SJSA1 (cell line): ENCODE measurements at regions not wholly inside any gene's neighbourhood (a gene's known extent, or its start where the extent isn't known, plus 50 kb on each side); places are given as distances from the start of the nearest gene placed in this dataset.

Experiments used
- DNase-seq, 2 experiments: peaks; one replicate each; pipeline ENCODE4 v3.0.0-alpha.2; 2015 to 2020; ENCODE audit warnings: low spot score in 2 of 2, low read depth in 1 of 2
- H3K27ac ChIP-seq: fragments of 250-450 bp; sonication (Bioruptor Pico); 2 replicates; pipeline ENCODE4 v1.5.1; 2020; ENCODE audit warnings: mild to moderate bottlenecking, moderate library complexity
- H3K27me3 ChIP-seq: fragments of 250-450 bp; sonication (Bioruptor Pico); replicated peaks from 2 replicates; pipeline ENCODE4 v1.5.1; 2020; ENCODE audit warnings: mild to moderate bottlenecking, moderate library complexity
- H3K36me3 ChIP-seq: fragments of 250-450 bp; sonication (Bioruptor Pico); 2 replicates; pipeline ENCODE4 v1.5.1; 2020; ENCODE audit warnings: mild to moderate bottlenecking
- H3K4me1 ChIP-seq: fragments of 250-450 bp; sonication (Bioruptor Pico); replicated peaks from 2 replicates; pipeline ENCODE4 v1.6.1; 2021; ENCODE audit warnings: mild to moderate bottlenecking
- H3K4me3 ChIP-seq: fragments of 250-450 bp; sonication (Bioruptor Pico); 2 replicates; pipeline ENCODE4 v1.5.1; 2020; ENCODE audit warnings: mild to moderate bottlenecking
- H3K9me3 ChIP-seq: fragments of 250-450 bp; sonication (Bioruptor Pico); replicated peaks from 2 replicates; pipeline ENCODE4 v1.5.1; 2020; ENCODE audit warnings: mild to moderate bottlenecking

GRCh38 chr13:24052547-24053518, 107.7 kb upstream of the SPATA13 start:
- peaks cover 22% of the 10 kb centered on the region for H3K4me1 ChIP-seq
- H3K4me3 ChIP-seq: no peak overlapping the region
- H3K36me3 ChIP-seq: no peaks in the 10 kb centered on the region
- DNase-seq: peak in 1 of 2 experiments; percentile 2
- H3K27ac ChIP-seq: no peak overlapping the region
- H3K27me3 ChIP-seq: no peaks in the 10 kb centered on the region
- no peaks in the 10 kb centered on the region for H3K9me3 ChIP-seq

DNA sequence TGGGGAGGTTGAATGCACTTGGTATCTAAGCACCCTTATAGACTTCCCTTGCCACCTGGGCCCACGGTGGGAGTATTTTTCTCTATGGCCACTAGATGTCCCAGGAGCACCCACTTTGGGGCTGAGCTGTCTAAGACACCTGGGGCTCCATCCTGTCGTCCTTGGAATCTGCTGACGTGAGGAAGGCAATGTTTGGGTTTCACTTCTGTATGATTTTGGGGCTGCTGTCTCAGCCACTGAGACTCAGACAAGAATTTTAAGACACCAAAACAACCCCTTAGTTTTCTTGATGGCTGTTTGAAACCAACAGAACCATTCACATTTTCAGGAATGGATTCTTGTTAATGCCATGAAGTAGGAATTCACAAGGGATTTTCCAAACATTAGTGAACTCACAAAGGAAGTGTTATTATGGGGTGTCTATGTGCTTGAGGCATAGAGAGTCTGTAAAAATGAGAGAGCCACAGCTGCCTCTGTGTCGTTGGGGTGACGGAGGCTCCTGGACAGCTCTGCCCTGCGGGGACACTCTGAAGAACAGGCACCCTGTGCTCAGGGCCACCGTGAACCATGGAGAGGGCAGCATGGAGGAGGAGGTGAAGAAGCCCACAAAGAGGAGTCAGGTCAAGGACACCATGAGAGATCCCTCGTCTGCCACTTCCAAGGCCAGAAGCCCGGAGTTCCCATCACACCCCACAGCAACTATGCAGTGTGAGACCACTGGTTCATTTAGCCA, 106.8 kb upstream of the SPATA13 start:
- Histone ChIP-seq H3K36me3 (no peaks in the 10 kb centered on the region), H3K4me3 (no peak overlapping the region), H3K27ac (no peak overlapping the region), H3K27me3 (no peaks in the 10 kb centered on the region), H3K4me1 (peaks cover 22% of the 10 kb centered on the region), H3K9me3 (no peaks in the 10 kb centered on the region)
- peak; percentile 41 to 58 for DNase-seq

- Histone ChIP-seq H3K4me3 (no peak overlapping the region), H3K4me1 (peaks cover 11% of the 10 kb centered on the region)
- no peak for DNase-seq
These were observed 103.8 kb upstream of the SPATA13 start for GRCh38 chr13:24056616-24057137.

DNA sequence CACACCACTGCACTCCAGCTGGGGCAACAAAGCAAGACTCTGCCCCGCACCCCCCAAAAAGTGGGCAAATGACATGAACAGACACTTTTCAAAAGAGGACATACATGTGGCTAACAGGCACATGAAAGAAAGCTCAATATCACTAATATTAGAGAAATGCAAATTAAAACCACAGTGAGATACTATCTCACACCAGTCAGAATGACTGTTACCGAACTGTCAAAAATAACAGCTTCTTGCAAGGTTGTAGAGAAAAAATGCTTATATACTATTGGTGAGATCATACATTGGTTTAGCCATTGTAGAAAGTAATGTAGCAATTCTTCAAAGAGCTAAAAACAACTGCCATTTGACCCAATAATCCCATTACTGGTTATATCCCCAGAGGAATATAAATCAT, 99.5 kb upstream of the SPATA13 start:
- no peaks in the 10 kb centered on the region for H3K36me3 ChIP-seq
- no peaks in the 10 kb centered on the region for H3K9me3 ChIP-seq
- H3K4me3 ChIP-seq: no peak overlapping the region
- no peak for DNase-seq
- H3K27me3 ChIP-seq: no peaks in the 10 kb centered on the region
- H3K4me1 ChIP-seq: no peaks in the 10 kb centered on the region
- no peak overlapping the region for H3K27ac ChIP-seq

More at GRCh38 chr13:24056616-24057137, 103.8 kb upstream of the SPATA13 start:
- no peaks in the 10 kb centered on the region for H3K36me3 ChIP-seq
- no peaks in the 10 kb centered on the region for H3K27me3 ChIP-seq
- H3K9me3 ChIP-seq: no peaks in the 10 kb centered on the region
- no peak overlapping the region for H3K27ac ChIP-seq

DNA sequence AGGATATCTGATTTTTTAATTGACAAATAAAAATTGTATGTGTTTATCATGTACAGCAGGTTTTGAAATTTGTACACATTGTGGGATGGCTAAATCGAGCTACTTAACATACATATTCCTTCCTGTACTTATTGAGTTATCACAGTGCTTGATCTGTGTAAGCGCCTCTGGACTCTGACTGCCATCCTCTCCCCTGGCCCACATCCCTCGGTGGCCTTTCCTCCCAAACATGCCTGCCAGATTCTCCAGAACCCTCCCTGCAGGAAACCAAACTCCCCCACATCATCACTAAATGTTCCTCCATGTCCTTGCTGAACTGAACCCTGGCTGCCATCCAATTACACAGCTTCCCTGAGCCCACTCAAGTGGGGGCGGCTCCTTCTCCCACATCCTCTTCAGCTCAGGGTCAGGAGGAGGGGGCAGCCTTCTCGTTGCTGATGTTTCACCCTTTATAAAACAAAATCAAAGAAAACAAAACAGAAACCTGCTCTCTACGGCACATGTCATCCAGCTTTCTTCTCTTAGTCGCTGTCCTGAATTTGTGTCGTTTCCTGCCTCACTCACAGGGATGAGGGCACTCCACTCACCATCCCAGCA, 97.1 kb upstream of the SPATA13 start:
- no peak overlapping the region for H3K4me3 ChIP-seq
- no peaks in the 10 kb centered on the region for H3K27me3 ChIP-seq
- no peak for DNase-seq
- no peaks in the 10 kb centered on the region for H3K4me1 ChIP-seq
- H3K27ac ChIP-seq: no peak overlapping the region
- no peaks in the 10 kb centered on the region for H3K9me3 ChIP-seq
- no peaks in the 10 kb centered on the region for H3K36me3 ChIP-seq

DNA sequence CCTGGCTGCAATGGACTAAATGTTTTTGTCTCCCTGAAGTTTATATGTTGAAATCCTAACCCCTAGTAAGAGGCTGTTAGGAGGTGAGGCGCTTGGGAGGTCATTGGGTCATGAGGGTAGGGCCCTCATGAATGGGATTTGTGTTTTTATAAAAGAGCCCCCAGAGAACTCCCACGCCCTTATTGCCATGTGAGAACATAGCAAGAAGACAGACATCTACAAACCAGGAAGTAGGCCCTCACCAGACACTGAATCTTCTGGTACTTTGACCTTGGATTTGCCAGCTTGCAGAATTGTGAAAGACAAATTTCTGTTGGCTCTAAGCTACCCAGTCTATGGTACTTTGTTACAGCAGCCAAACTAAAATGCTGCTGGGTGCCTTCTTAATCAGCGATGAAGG, 96.1 kb upstream of the SPATA13 start:
- Histone ChIP-seq H3K9me3 (no peaks in the 10 kb centered on the region), H3K27ac (no peak overlapping the region), H3K27me3 (no peaks in the 10 kb centered on the region), H3K4me1 (peaks cover 6% of the 10 kb centered on the region; the same call in 1 of the 2 replicates), H3K4me3 (no peak overlapping the region), H3K36me3 (no peaks in the 10 kb centered on the region)
- no peak for DNase-seq

DNA sequence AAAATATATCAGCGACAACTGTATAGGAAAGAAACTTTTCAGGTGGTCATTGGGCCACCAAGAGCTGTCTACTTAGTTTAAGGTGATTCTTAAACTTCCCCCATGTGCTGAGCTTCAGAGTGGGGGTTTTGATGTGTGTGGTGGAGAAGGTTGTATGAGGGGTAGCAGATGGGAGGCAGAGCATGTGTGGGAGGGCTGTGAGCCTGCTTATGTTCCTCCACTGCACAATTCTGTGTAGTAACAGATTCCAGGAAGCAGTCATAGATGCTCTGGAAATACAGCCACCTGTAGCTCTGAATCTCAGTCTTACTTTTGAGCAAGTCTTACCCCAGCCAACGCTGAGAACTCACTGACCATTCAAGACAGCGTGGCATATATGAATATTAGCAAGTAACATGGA, 95.3 kb upstream of the SPATA13 start:
- no peaks in the 10 kb centered on the region for H3K27me3 ChIP-seq
- peaks cover 8% of the 10 kb centered on the region; the same call in 1 of the 2 replicates for H3K4me1 ChIP-seq
- no peak overlapping the region for H3K4me3 ChIP-seq
- no peaks in the 10 kb centered on the region for H3K36me3 ChIP-seq
- H3K27ac ChIP-seq: no peak overlapping the region
- H3K9me3 ChIP-seq: no peaks in the 10 kb centered on the region
- no peak for DNase-seq

GRCh38 chr13:24066405-24067295, 93.9 kb upstream of the SPATA13 start:
- no peak overlapping the region for H3K4me3 ChIP-seq
- H3K27ac ChIP-seq: no peak overlapping the region
- no peaks in the 10 kb centered on the region for H3K9me3 ChIP-seq
- H3K36me3 ChIP-seq: no peaks in the 10 kb centered on the region
- peaks cover 16% of the 10 kb centered on the region for H3K4me1 ChIP-seq
- DNase-seq: no peak
- no peaks in the 10 kb centered on the region for H3K27me3 ChIP-seq

- H3K27me3 ChIP-seq: no peaks in the 10 kb centered on the region
- H3K27ac ChIP-seq: no peak overlapping the region
- peaks cover 19% of the 10 kb centered on the region for H3K4me1 ChIP-seq
- no peak for DNase-seq
- H3K9me3 ChIP-seq: no peaks in the 10 kb centered on the region
- no peak overlapping the region for H3K4me3 ChIP-seq
- H3K36me3 ChIP-seq: no peaks in the 10 kb centered on the region
These were observed 92.0 kb upstream of the SPATA13 start for GRCh38 chr13:24068472-24068871.

- H3K9me3 ChIP-seq: no peaks in the 10 kb centered on the region
- H3K4me1 ChIP-seq: peaks cover 19% of the 10 kb centered on the region
- no peak overlapping the region for H3K4me3 ChIP-seq
- no peak for DNase-seq
- no peaks in the 10 kb centered on the region for H3K36me3 ChIP-seq
- H3K27ac ChIP-seq: no peak overlapping the region
- H3K27me3 ChIP-seq: no peaks in the 10 kb centered on the region
These were observed 89.5 kb upstream of the SPATA13 start for GRCh38 chr13:24071016-24071415.

- Histone ChIP-seq H3K4me1 (peaks cover 19% of the 10 kb centered on the region), H3K4me3 (no peak overlapping the region), H3K27ac (no peak overlapping the region), H3K9me3 (no peaks in the 10 kb centered on the region), H3K27me3 (no peaks in the 10 kb centered on the region), H3K36me3 (no peaks in the 10 kb centered on the region)
- DNase-seq: peak in 1 of 2 experiments; percentile 56
These were observed 89.0 kb upstream of the SPATA13 start for GRCh38 chr13:24071423-24072075.

DNA sequence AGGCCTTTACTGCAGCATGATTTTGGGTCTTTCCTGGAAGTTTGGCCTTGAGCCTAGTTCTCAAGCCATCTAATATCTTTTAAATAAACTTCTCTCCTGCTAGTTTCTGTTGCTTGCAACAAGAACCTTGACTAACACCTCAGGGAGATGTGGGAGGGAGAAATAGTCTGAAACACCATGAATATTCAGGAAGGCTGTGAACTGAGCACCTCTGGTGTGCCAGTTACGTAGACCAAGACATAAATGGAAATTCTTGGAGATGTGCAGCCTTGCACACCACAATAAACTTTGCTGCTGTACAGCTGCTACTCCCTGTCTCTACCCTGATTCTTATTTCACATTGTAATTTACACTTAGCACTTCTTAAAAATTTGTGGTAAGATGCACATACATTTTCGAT, 86.9 kb upstream of the SPATA13 start:
- H3K9me3 ChIP-seq: no peaks in the 10 kb centered on the region
- H3K4me1 ChIP-seq: peaks cover 19% of the 10 kb centered on the region
- no peak for DNase-seq
- no peak overlapping the region for H3K4me3 ChIP-seq
- H3K36me3 ChIP-seq: no peaks in the 10 kb centered on the region
- no peaks in the 10 kb centered on the region for H3K27me3 ChIP-seq
- no peak overlapping the region for H3K27ac ChIP-seq
